PC-3 (cell line): ENCODE measurements at regions not wholly inside any gene's neighbourhood (a gene's known extent, or its start where the extent isn't known, plus 50 kb on each side); places are given as distances from the start of the nearest gene placed in this dataset.
"Not testable (repeated sequence)": the region's sequence is repeated elsewhere in the genome, so short reads cannot be mapped to it uniquely, and the experiment has no call there.

Experiments
- ATAC-seq: fragments of 200-7000 bp; cut with Tn5 transposase; 2 replicates; pipeline ENCODE4 v1.9.1; 2020; ENCODE audit warnings: mild to moderate bottlenecking, moderate library complexity
- BruUV-seq: library from RNA; stranded (reverse); fragments of 400-500 nt; replicated peaks from 2 replicates; lab custom pipeline; 2021; lab: Mats Ljungman, UMichigan
- CTCF ChIA-PET: fragments of 300-600 bp; sonication (Branson Sonifier 250); formaldehyde crosslinking; loops from one replicate; lab custom pipeline; 2022; ENCODE audit warnings: antibody characterized with exemption; lab: Charles Lee
- POLR2A ChIA-PET: fragments of 300-600 bp; sonication (Branson Sonifier 250); formaldehyde crosslinking; loops from one replicate; lab custom pipeline; 2022; ENCODE audit warnings: antibody characterized with exemption; ENCODE audit not compliant: unreplicated experiment; lab: Charles Lee
- DNase-seq: peaks from one replicate; pipeline ENCODE4 v3.0.0-alpha.2; 2015
- H2AFZ ChIP-seq: fragments of 300-600 bp; sonication (generic); 2 replicates; pipeline ENCODE4 v1.6.0; 2016; ENCODE audit warnings: antibody characterized with exemption, low read length
- H3F3A ChIP-seq: fragments of 300-600 bp; sonication (generic); one replicate; pipeline ENCODE4 v1.6.0; 2017; ENCODE audit warnings: antibody characterized with exemption, low read length, control low read depth, mild to moderate bottlenecking; ENCODE audit not compliant: unreplicated experiment
- H3K27ac ChIP-seq: fragments of 300-600 bp; sonication (generic); 2 replicates; pipeline ENCODE4 v1.5.1; 2016; ENCODE audit warnings: mild to moderate bottlenecking, low read length
- H3K27me3 ChIP-seq: fragments of 300-600 bp; sonication (generic); 2 replicates; pipeline ENCODE4 v1.6.1; 2016; ENCODE audit warnings: low read length, mixed read lengths
- H3K36me3 ChIP-seq: fragments of 300-600 bp; sonication (generic); 2 replicates; pipeline ENCODE4 v1.6.1; 2016; ENCODE audit warnings: low read depth, mixed run types, low read length, mixed read lengths
- H3K4me1 ChIP-seq: fragments of 300-600 bp; sonication (generic); 2 replicates; pipeline ENCODE4 v1.5.1; 2016; ENCODE audit warnings: low read length; ENCODE audit not compliant: insufficient read depth
- H3K4me2 ChIP-seq: fragments of 300-600 bp; sonication (generic); 2 replicates; pipeline ENCODE4 v1.6.0; 2016; ENCODE audit warnings: low read length
- H3K4me3 ChIP-seq: fragments of 300-600 bp; sonication (generic); 2 replicates; pipeline ENCODE4 v1.5.1; 2016; ENCODE audit warnings: mild to moderate bottlenecking, low read length, mixed read lengths
- H3K79me2 ChIP-seq: fragments of 300-600 bp; sonication (generic); 2 replicates; pipeline ENCODE4 v1.6.1; 2017; ENCODE audit warnings: low read length, mixed read lengths
- H3K9ac ChIP-seq: fragments of 300-600 bp; sonication (generic); 2 replicates; pipeline ENCODE4 v1.6.0; 2016; ENCODE audit warnings: mild to moderate bottlenecking, low read length
- H3K9me2 ChIP-seq: fragments of 300-600 bp; sonication (generic); replicated peaks from 2 replicates; pipeline ENCODE4 v1.6.1; 2016; ENCODE audit warnings: mixed run types, low read length, mixed read lengths
- H3K9me3 ChIP-seq: fragments of 300-600 bp; sonication (generic); 2 replicates; pipeline ENCODE4 v1.6.1; 2016; ENCODE audit warnings: low read length, mixed read lengths
- H4K20me1 ChIP-seq: fragments of 300-600 bp; sonication (generic); 2 replicates; pipeline ENCODE4 v1.6.1; 2016; ENCODE audit warnings: low read length, mixed read lengths
- CTCF ChIP-seq: fragments of 300-600 bp; sonication (generic); conservative IDR thresholded peaks from 2 replicates; pipeline ENCODE4 v1.5.1; 2017; ENCODE audit warnings: antibody characterized with exemption, low read depth, mild to moderate bottlenecking, low read length
- EZH2 ChIP-seq: fragments of 300-600 bp; sonication (generic); IDR thresholded peaks from one replicate; pipeline ENCODE4 v1.6.1; 2017; ENCODE audit warnings: antibody characterized with exemption, mild to moderate bottlenecking, low read length; ENCODE audit not compliant: unreplicated experiment
- EZH2phosphoT487 ChIP-seq: fragments of 300-600 bp; sonication (generic); IDR thresholded peaks from 2 replicates; pipeline ENCODE4 v1.6.1; 2018; ENCODE audit warnings: mild to moderate bottlenecking, antibody characterized with exemption, low read length, borderline replicate concordance
- intact Hi-C: fragments of 100-400 bp; cut with micrococcal nuclease; formaldehyde crosslinking; loops from 2 replicates; pipeline ENCODE4 v1.9.0; 2023

- Histone ChIP-seq H3K4me3 (no peak overlapping the region), H3K9me3 (no peaks in the 10 kb centered on the region), H3K79me2 (no peaks in the 10 kb centered on the region), H3K9ac (no peak overlapping the region), H3K4me2 (no peak overlapping the region), H2AFZ (no peak overlapping the region), H3K4me1 (no peaks in the 10 kb centered on the region), H3K36me3 (no peaks in the 10 kb centered on the region), H3K9me2 (no peaks in the 10 kb centered on the region), H3K27ac (no peak overlapping the region), H4K20me1 (no peaks in the 10 kb centered on the region), H3F3A (no peaks in the 10 kb centered on the region), H3K27me3 (no peaks in the 10 kb centered on the region)
- intact Hi-C loops = no loop called here
- TF ChIP-seq EZH2phosphoT487 (no peak), EZH2 (no peak)
- CTCF ChIA-PET = no interaction called here
- no peak for DNase-seq
- ATAC-seq = no peak
- POLR2A ChIA-PET = no interaction called here
- no TSS peak for BruUV-seq
Observed at GRCh38 chr10:81251457-81252115, 623.4 kb upstream of the NRG3 start.

GRCh38 chr10:81264991-81265390 is 610.0 kb upstream of the NRG3 start:
- DNase-seq, H3K36me3 ChIP-seq, H2AFZ ChIP-seq, H3K9ac ChIP-seq, CTCF ChIA-PET, POLR2A ChIA-PET, H3K4me1 ChIP-seq, H3K4me3 ChIP-seq, ATAC-seq, H3F3A ChIP-seq, H3K9me3 ChIP-seq, H3K4me2 ChIP-seq, H3K27ac ChIP-seq, BruUV-seq, H3K79me2 ChIP-seq, H3K9me2 ChIP-seq, H3K27me3 ChIP-seq, H4K20me1 ChIP-seq, intact Hi-C loops: not testable (repeated sequence)

GRCh38 chr10:81270051-81270450 is 604.9 kb upstream of the NRG3 start:
- no peaks in the 10 kb centered on the region for H3F3A ChIP-seq
- H3K9me2 ChIP-seq = no peaks in the 10 kb centered on the region
- H3K36me3 ChIP-seq = no peaks in the 10 kb centered on the region
- POLR2A ChIA-PET = no interaction called here
- H3K27me3 ChIP-seq = no peaks in the 10 kb centered on the region
- CTCF ChIA-PET = no interaction called here
- no TSS peak for BruUV-seq
- intact Hi-C loops = no loop called here
- H3K4me1 ChIP-seq = no peaks in the 10 kb centered on the region
- H3K4me3 ChIP-seq = no peak overlapping the region
- no peak overlapping the region for H3K4me2 ChIP-seq
- no peak for DNase-seq
- H4K20me1 ChIP-seq = no peaks in the 10 kb centered on the region
- ATAC-seq = no peak
- 0 out of 2 replicates have a peak, but pooled peaks cover 4% of the 10 kb centered on the region for H3K9me3 ChIP-seq
- no peak overlapping the region for H2AFZ ChIP-seq
- TF ChIP-seq EZH2phosphoT487 = no peak
- no peak for TF ChIP-seq CTCF
- TF ChIP-seq EZH2 = no peak
- H3K9ac ChIP-seq = no peak overlapping the region
- H3K79me2 ChIP-seq = no peaks in the 10 kb centered on the region
- no peak overlapping the region for H3K27ac ChIP-seq
